Calu3 (cell line): ENCODE measurements at regions not wholly inside any gene's neighbourhood (a gene's known extent, or its start where the extent isn't known, plus 50 kb on each side); places are given as distances from the start of the nearest gene placed in this dataset.

Source experiments
- BruUV-seq: library from RNA; stranded (reverse); fragments of 400-500 nt; replicated peaks from 2 replicates; lab custom pipeline; 2021; lab: Mats Ljungman, UMichigan
- CTCF ChIA-PET: fragments of 300-600 bp; sonication (Branson Sonifier 250); formaldehyde crosslinking; loops from one replicate; lab custom pipeline; 2022; ENCODE audit warnings: antibody characterized with exemption; lab: Charles Lee
- DNase-seq: peaks from one replicate; pipeline ENCODE4 v3.0.0; 2022
- H3K27ac Mint-ChIP-seq: one replicate; pipeline ENCODE4 v1.8.0; 2022; ENCODE audit warnings: mixed read lengths; ENCODE audit not compliant: unreplicated experiment
- H3K27me3 Mint-ChIP-seq: one replicate; pipeline ENCODE4 v1.8.0; 2022; ENCODE audit warnings: mixed read lengths; ENCODE audit not compliant: unreplicated experiment
- H3K36me3 Mint-ChIP-seq: one replicate; pipeline ENCODE4 v1.8.0; 2022; ENCODE audit warnings: mild to moderate bottlenecking, moderate library complexity, mixed read lengths; ENCODE audit not compliant: insufficient read depth, unreplicated experiment
- H3K4me1 Mint-ChIP-seq: one replicate; pipeline ENCODE4 v1.8.0; 2022; ENCODE audit warnings: mild to moderate bottlenecking, low read depth, mixed read lengths; ENCODE audit not compliant: unreplicated experiment
- H3K4me3 Mint-ChIP-seq: one replicate; pipeline ENCODE4 v1.8.0; 2022; ENCODE audit warnings: mild to moderate bottlenecking, low read depth, moderate library complexity, mixed read lengths; ENCODE audit not compliant: unreplicated experiment
- H3K9me3 Mint-ChIP-seq: one replicate; pipeline ENCODE4 v1.8.0; 2022; ENCODE audit warnings: low read depth, mixed read lengths; ENCODE audit not compliant: unreplicated experiment
- intact Hi-C: fragments of 100-400 bp; cut with micrococcal nuclease; formaldehyde crosslinking; loops from one replicate; pipeline ENCODE4 v1.10.0; 2022; ENCODE audit not compliant: unreplicated experiment
- TF ChIP-seq, protein P1 (sequence below): fragments of 200-600 bp; IDR thresholded peaks from one replicate; pipeline ENCODE4 v1.8.0; 2022; ENCODE audit warnings: antibody characterized with exemption; ENCODE audit not compliant: unreplicated experiment

DNA sequence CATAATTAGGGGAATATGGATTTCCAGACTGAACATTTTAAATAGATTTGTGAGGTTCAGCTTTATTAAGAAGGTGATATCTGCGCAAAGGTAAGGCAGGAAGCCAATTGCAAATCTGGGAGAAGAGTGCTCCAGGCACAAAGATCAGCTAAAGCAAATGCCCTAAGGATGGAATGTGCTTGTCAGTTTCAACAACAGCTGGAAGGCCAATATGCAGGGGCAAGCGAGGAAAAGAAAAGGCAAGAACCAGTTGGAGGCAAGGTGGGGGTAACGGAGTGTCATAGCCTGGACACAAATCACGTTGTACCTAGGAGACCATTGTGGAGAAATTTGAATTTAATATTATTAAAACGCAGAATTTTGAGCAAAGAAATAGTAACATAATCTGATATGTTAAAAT is 1710.3 kb upstream of the PCDH7 start:
- H3K27me3 Mint-ChIP-seq, result no peaks in the 10 kb centered on the region
- TF ChIP-seq, protein P1, sequence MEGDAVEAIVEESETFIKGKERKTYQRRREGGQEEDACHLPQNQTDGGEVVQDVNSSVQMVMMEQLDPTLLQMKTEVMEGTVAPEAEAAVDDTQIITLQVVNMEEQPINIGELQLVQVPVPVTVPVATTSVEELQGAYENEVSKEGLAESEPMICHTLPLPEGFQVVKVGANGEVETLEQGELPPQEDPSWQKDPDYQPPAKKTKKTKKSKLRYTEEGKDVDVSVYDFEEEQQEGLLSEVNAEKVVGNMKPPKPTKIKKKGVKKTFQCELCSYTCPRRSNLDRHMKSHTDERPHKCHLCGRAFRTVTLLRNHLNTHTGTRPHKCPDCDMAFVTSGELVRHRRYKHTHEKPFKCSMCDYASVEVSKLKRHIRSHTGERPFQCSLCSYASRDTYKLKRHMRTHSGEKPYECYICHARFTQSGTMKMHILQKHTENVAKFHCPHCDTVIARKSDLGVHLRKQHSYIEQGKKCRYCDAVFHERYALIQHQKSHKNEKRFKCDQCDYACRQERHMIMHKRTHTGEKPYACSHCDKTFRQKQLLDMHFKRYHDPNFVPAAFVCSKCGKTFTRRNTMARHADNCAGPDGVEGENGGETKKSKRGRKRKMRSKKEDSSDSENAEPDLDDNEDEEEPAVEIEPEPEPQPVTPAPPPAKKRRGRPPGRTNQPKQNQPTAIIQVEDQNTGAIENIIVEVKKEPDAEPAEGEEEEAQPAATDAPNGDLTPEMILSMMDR, result no peak
- BruUV-seq, result no TSS peak
- H3K27ac Mint-ChIP-seq, result no peak overlapping the region
- peaks cover 14% of the 10 kb centered on the region for H3K9me3 Mint-ChIP-seq
- H3K36me3 Mint-ChIP-seq, result no peaks in the 10 kb centered on the region
- H3K4me1 Mint-ChIP-seq, result no peaks in the 10 kb centered on the region
- no peak overlapping the region for H3K4me3 Mint-ChIP-seq
- CTCF ChIA-PET, result no interaction called here
- intact Hi-C loops, result no loop called here
- DNase-seq, result no peak

DNA sequence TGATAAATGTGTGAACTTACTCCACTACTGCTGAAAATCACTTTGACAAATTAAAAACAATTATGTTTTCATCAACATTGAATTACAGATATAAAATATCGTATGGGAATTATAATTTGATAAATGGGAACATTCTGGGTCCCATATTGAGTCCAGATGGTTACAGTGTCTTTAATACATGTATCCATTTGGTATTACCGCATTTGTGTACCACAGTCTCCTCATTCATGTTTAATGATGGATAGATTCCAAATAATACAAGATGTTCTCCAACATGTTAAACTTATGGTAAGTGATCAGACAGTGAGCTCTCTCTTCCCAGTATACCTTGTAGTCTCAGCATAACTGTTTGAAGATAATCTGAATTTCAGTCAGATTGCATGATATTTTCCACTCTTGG is 1706.8 kb upstream of the PCDH7 start:
- intact Hi-C loops, result no loop called here
- no TSS peak for BruUV-seq
- no peak overlapping the region for H3K27ac Mint-ChIP-seq
- H3K36me3 Mint-ChIP-seq, result no peaks in the 10 kb centered on the region
- no peak overlapping the region for H3K4me3 Mint-ChIP-seq
- TF ChIP-seq, protein P1, result no peak
- CTCF ChIA-PET, result no interaction called here
- H3K4me1 Mint-ChIP-seq, result no peaks in the 10 kb centered on the region
- no peak for DNase-seq
- H3K27me3 Mint-ChIP-seq, result no peaks in the 10 kb centered on the region
- peaks cover 16% of the 10 kb centered on the region for H3K9me3 Mint-ChIP-seq

DNA sequence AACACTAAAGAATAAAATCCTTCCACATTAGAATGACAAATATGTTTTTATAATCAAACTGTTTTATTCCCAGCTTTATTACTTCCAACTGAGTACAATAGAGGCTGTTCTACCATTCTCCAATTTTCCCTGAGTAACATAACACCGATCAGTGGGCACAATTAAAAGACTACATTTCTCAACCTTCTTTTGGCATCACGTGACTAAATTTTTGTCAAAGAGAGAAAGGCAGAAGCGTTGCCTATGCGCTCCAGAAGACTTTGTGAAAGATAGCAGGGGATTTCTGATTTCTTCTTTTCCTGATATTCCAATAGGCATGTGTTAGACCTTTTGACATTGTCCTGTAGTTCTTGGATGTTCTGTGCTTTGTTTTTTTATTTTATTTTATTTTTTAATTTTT is 1705.6 kb upstream of the PCDH7 start:
- intact Hi-C loops, result no loop called here
- no peak overlapping the region for H3K27ac Mint-ChIP-seq
- DNase-seq, result no peak
- no peak overlapping the region for H3K4me3 Mint-ChIP-seq
- CTCF ChIA-PET, result no interaction called here
- no peaks in the 10 kb centered on the region for H3K27me3 Mint-ChIP-seq
- no peaks in the 10 kb centered on the region for H3K4me1 Mint-ChIP-seq
- H3K36me3 Mint-ChIP-seq, result no peaks in the 10 kb centered on the region
- no TSS peak for BruUV-seq
- H3K9me3 Mint-ChIP-seq, result peaks cover 15% of the 10 kb centered on the region
- TF ChIP-seq, protein P1, result no peak

DNA sequence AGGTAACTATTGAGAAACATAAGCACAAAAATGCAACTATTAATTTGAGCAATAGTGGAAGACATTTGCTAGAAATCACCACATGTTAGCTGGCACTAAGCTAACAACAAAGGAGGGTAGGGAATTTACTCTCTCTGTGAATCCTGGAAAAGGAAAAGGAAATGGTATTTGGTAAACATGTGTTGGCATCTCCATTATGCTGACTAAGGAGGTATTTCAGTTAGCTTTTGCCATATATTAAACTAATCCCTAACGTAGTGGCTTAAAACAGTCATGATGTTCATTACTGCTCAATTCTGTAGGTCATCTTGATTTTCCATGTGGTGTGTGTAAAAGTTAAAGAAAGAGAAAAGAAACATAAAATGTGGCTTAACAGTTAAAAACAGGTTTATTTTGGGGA is 1686.5 kb upstream of the PCDH7 start:
- BruUV-seq, result no TSS peak
- H3K36me3 Mint-ChIP-seq, result no peaks in the 10 kb centered on the region
- no peak overlapping the region for H3K4me3 Mint-ChIP-seq
- peaks cover 6% of the 10 kb centered on the region for H3K9me3 Mint-ChIP-seq
- CTCF ChIA-PET, result no interaction called here
- intact Hi-C loops, result no loop called here
- H3K27me3 Mint-ChIP-seq, result no peaks in the 10 kb centered on the region
- H3K4me1 Mint-ChIP-seq, result no peaks in the 10 kb centered on the region
- TF ChIP-seq, protein P1, result no peak
- no peak overlapping the region for H3K27ac Mint-ChIP-seq
- DNase-seq, result no peak
